ENCODE measurements at regions not wholly inside any gene's neighbourhood (a gene's known extent, or its start where the extent isn't known, plus 50 kb on each side); places are given as distances from the start of the nearest gene placed in this dataset.

GRCh38 chr1:209218981-209219380 is 364.5 kb upstream of the CAMK1G start:
- no peaks in the 10 kb centered on the region for H3K27me3 ChIP-seq (ENCODE audit: control insufficient read depth, insufficient read depth, low read length)
- DNase-seq, result no peak
- H3K27ac ChIP-seq (ENCODE audit: low read length), result no peak overlapping the region
- no peak overlapping the region for H3K4me3 ChIP-seq (ENCODE audit: low read length)
- H3K4me1 ChIP-seq (ENCODE audit: control insufficient read depth, insufficient read depth, low read length), result peaks cover 5% of the 10 kb centered on the region
- H3K9me3 ChIP-seq (replicated peaks; ENCODE audit: control insufficient read depth, low read depth, low read length), result no peaks in the 10 kb centered on the region
- H3K36me3 ChIP-seq (ENCODE audit: control insufficient read depth, insufficient read depth, low read length), result no peaks in the 10 kb centered on the region
- 100% methylated on average over 1 of the region's 3 CpGs for WGBS (ENCODE audit: insufficient coverage)

- no peaks in the 10 kb centered on the region for H3K9me3 ChIP-seq (replicated peaks; ENCODE audit: control insufficient read depth, low read depth, low read length)
- peak overlapping the region; percentile 13 for H3K27ac ChIP-seq (ENCODE audit: low read length)
- no peaks in the 10 kb centered on the region for H3K36me3 ChIP-seq (ENCODE audit: control insufficient read depth, insufficient read depth, low read length)
- DNase-seq, result peak; percentile 65
- WGBS (ENCODE audit: insufficient coverage), result 54% methylated on average over 14 of the region's 16 CpGs
- H3K4me1 ChIP-seq (ENCODE audit: control insufficient read depth, insufficient read depth, low read length), result peaks cover 5% of the 10 kb centered on the region
- H3K27me3 ChIP-seq (ENCODE audit: control insufficient read depth, insufficient read depth, low read length), result no peaks in the 10 kb centered on the region
- H3K4me3 ChIP-seq (ENCODE audit: low read length), result no peak overlapping the region
Measured at GRCh38 chr1:209219791-209220524, 363.6 kb upstream of the CAMK1G start.

GRCh38 chr1:209222826-209223225 is 360.7 kb upstream of the CAMK1G start:
- Histone ChIP-seq H3K4me1 (ENCODE audit: control insufficient read depth, insufficient read depth, low read length) (peaks cover 5% of the 10 kb centered on the region), H3K27me3 (ENCODE audit: control insufficient read depth, insufficient read depth, low read length) (no peaks in the 10 kb centered on the region), H3K9me3 (replicated peaks; ENCODE audit: control insufficient read depth, low read depth, low read length) (no peaks in the 10 kb centered on the region), H3K36me3 (ENCODE audit: control insufficient read depth, insufficient read depth, low read length) (no peaks in the 10 kb centered on the region), H3K4me3 (ENCODE audit: low read length) (no peak overlapping the region), H3K27ac (ENCODE audit: low read length) (no peak overlapping the region)
- WGBS (ENCODE audit: insufficient coverage), result no CpG with 5 or more reads among the region's 5 CpGs
- DNase-seq, result no peak

GRCh38 chr1:209223791-209224190 is 359.7 kb upstream of the CAMK1G start:
- Histone ChIP-seq H3K27me3 (ENCODE audit: control insufficient read depth, insufficient read depth, low read length) (no peaks in the 10 kb centered on the region), H3K4me3 (ENCODE audit: low read length) (no peak overlapping the region), H3K27ac (ENCODE audit: low read length) (no peak overlapping the region), H3K4me1 (ENCODE audit: control insufficient read depth, insufficient read depth, low read length) (peaks cover 5% of the 10 kb centered on the region), H3K9me3 (replicated peaks; ENCODE audit: control insufficient read depth, low read depth, low read length) (no peaks in the 10 kb centered on the region), H3K36me3 (ENCODE audit: control insufficient read depth, insufficient read depth, low read length) (no peaks in the 10 kb centered on the region)
- no CpG with 5 or more reads among the region's 1 CpG for WGBS (ENCODE audit: insufficient coverage)
- DNase-seq, result no peak

GRCh38 chr1:209224886-209225285 is 358.6 kb upstream of the CAMK1G start:
- Histone ChIP-seq H3K27me3 (ENCODE audit: control insufficient read depth, insufficient read depth, low read length) (no peaks in the 10 kb centered on the region), H3K4me1 (ENCODE audit: control insufficient read depth, insufficient read depth, low read length) (peaks cover 3% of the 10 kb centered on the region), H3K4me3 (ENCODE audit: low read length) (no peak overlapping the region), H3K9me3 (replicated peaks; ENCODE audit: control insufficient read depth, low read depth, low read length) (no peaks in the 10 kb centered on the region), H3K36me3 (ENCODE audit: control insufficient read depth, insufficient read depth, low read length) (no peaks in the 10 kb centered on the region), H3K27ac (ENCODE audit: low read length) (no peak overlapping the region)
- 84% methylated on average over 3 of the region's 4 CpGs for WGBS (ENCODE audit: insufficient coverage)
- DNase-seq, result no peak

GRCh38 chr1:209227171-209227570 is 356.3 kb upstream of the CAMK1G start:
- peaks cover 11% of the 10 kb centered on the region for H3K27me3 ChIP-seq (ENCODE audit: control insufficient read depth, insufficient read depth, low read length)
- peaks cover 4% of the 10 kb centered on the region for H3K9me3 ChIP-seq (replicated peaks; ENCODE audit: control insufficient read depth, low read depth, low read length)
- H3K36me3 ChIP-seq (ENCODE audit: control insufficient read depth, insufficient read depth, low read length), result no peaks in the 10 kb centered on the region
- no peaks in the 10 kb centered on the region for H3K4me1 ChIP-seq (ENCODE audit: control insufficient read depth, insufficient read depth, low read length)
- H3K27ac ChIP-seq (ENCODE audit: low read length), result no peak overlapping the region
- 60% methylated on average over 1 of the region's 6 CpGs for WGBS (ENCODE audit: insufficient coverage)
- no peak overlapping the region for H3K4me3 ChIP-seq (ENCODE audit: low read length)
- no peak for DNase-seq

GRCh38 chr1:209227941-209228340 is 355.6 kb upstream of the CAMK1G start:
- no peak for DNase-seq
- Histone ChIP-seq H3K4me3 (ENCODE audit: low read length) (no peak overlapping the region), H3K4me1 (ENCODE audit: control insufficient read depth, insufficient read depth, low read length) (no peaks in the 10 kb centered on the region), H3K27me3 (ENCODE audit: control insufficient read depth, insufficient read depth, low read length) (peaks cover 19% of the 10 kb centered on the region), H3K27ac (ENCODE audit: low read length) (no peak overlapping the region), H3K9me3 (replicated peaks; ENCODE audit: control insufficient read depth, low read depth, low read length) (peaks cover 4% of the 10 kb centered on the region), H3K36me3 (ENCODE audit: control insufficient read depth, insufficient read depth, low read length) (no peaks in the 10 kb centered on the region)
- 100% methylated on average over 1 of the region's 3 CpGs for WGBS (ENCODE audit: insufficient coverage)

GRCh38 chr1:209229494-209230061 is 353.9 kb upstream of the CAMK1G start:
- WGBS (ENCODE audit: insufficient coverage), result 46% methylated on average over 2 of the region's 3 CpGs
- H3K4me3 ChIP-seq (ENCODE audit: low read length), result no peak overlapping the region
- no peaks in the 10 kb centered on the region for H3K36me3 ChIP-seq (ENCODE audit: control insufficient read depth, insufficient read depth, low read length)
- peaks cover 19% of the 10 kb centered on the region for H3K27me3 ChIP-seq (ENCODE audit: control insufficient read depth, insufficient read depth, low read length)
- H3K27ac ChIP-seq (ENCODE audit: low read length), result no peak overlapping the region
- H3K9me3 ChIP-seq (replicated peaks; ENCODE audit: control insufficient read depth, low read depth, low read length), result peaks cover 4% of the 10 kb centered on the region
- H3K4me1 ChIP-seq (ENCODE audit: control insufficient read depth, insufficient read depth, low read length), result no peaks in the 10 kb centered on the region
- no peak for DNase-seq

GRCh38 chr1:209230314-209230713 is 353.2 kb upstream of the CAMK1G start:
- WGBS (ENCODE audit: insufficient coverage), result no CpG with 5 or more reads among the region's 1 CpG
- Histone ChIP-seq H3K9me3 (replicated peaks; ENCODE audit: control insufficient read depth, low read depth, low read length) (peaks cover 4% of the 10 kb centered on the region), H3K27me3 (ENCODE audit: control insufficient read depth, insufficient read depth, low read length) (peaks cover 19% of the 10 kb centered on the region)

GRCh38 chr1:209231476-209232156 is 351.9 kb upstream of the CAMK1G start:
- no peaks in the 10 kb centered on the region for H3K4me1 ChIP-seq (ENCODE audit: control insufficient read depth, insufficient read depth, low read length)
- no peak overlapping the region for H3K27ac ChIP-seq (ENCODE audit: low read length)
- WGBS (ENCODE audit: insufficient coverage), result 14% methylated on average over 84 of the region's 84 CpGs
- peaks cover 19% of the 10 kb centered on the region for H3K27me3 ChIP-seq (ENCODE audit: control insufficient read depth, insufficient read depth, low read length)
- H3K4me3 ChIP-seq (ENCODE audit: low read length), result no peak overlapping the region
- DNase-seq, result no peak
- no peaks in the 10 kb centered on the region for H3K36me3 ChIP-seq (ENCODE audit: control insufficient read depth, insufficient read depth, low read length)
- H3K9me3 ChIP-seq (replicated peaks; ENCODE audit: control insufficient read depth, low read depth, low read length), result peaks cover 4% of the 10 kb centered on the region

More at GRCh38 chr1:209230314-209230713, 353.2 kb upstream of the CAMK1G start:
- no peak for DNase-seq
- Histone ChIP-seq H3K4me1 (ENCODE audit: control insufficient read depth, insufficient read depth, low read length) (no peaks in the 10 kb centered on the region), H3K4me3 (ENCODE audit: low read length) (no peak overlapping the region), H3K36me3 (ENCODE audit: control insufficient read depth, insufficient read depth, low read length) (no peaks in the 10 kb centered on the region), H3K27ac (ENCODE audit: low read length) (no peak overlapping the region)
